NCI-H2107 (cell line): ENCODE measurements at regions not wholly inside any gene's neighbourhood (a gene's known extent, or its start where the extent isn't known, plus 50 kb on each side); places are given as distances from the start of the nearest gene placed in this dataset.

Experiments
- DNase-seq: peaks from one replicate; lab custom pipeline; 2025; lab: John Stamatoyannopoulos, UW

DNA sequence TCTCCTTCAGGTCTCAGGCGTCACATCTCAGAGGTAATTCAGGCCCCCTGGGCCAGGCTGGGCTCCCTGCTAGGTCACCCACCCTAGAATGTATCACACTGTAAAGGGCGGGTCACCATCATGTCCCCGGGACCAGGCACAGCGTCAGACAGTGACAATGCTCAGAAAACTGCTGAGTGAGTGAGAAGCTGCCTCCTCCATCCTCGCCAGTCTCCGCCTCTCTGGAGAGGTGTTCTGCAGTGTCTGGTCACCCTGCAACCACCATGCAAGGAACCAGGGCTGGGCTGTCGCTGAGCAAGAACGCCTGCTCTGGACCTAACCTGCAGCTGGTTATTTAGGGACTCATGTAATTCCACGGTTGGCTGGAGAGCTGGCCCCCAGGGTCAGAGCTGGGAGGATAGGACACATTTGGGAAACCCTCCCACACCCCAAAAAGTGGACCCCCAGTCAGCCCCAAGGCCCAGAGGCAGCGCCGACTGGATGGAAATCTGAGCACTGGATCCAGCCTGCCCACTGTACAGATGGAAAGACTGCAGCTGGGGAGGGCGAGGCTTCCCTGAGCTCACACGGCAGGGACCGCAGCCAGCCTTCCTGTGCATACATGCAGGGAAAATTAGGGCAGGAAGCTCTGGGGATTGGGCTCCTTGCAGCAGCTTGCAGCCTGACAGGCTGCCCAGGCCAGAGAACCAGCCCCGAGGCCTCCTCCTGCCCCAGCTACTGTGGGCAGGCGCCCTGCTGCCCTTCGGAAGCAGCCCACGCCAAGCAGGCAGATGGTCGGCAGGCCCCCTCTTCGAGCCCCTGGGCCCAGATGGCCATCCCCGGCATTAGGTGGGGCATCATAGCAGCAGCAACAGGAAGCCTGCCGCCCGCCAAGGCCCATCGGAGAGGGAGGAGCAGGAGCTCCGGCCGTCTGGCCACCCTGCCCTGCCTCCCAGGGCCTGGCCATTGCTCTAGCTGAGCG is 105.4 kb upstream of the ZMIZ1 start:
- no peak for DNase-seq

DNA sequence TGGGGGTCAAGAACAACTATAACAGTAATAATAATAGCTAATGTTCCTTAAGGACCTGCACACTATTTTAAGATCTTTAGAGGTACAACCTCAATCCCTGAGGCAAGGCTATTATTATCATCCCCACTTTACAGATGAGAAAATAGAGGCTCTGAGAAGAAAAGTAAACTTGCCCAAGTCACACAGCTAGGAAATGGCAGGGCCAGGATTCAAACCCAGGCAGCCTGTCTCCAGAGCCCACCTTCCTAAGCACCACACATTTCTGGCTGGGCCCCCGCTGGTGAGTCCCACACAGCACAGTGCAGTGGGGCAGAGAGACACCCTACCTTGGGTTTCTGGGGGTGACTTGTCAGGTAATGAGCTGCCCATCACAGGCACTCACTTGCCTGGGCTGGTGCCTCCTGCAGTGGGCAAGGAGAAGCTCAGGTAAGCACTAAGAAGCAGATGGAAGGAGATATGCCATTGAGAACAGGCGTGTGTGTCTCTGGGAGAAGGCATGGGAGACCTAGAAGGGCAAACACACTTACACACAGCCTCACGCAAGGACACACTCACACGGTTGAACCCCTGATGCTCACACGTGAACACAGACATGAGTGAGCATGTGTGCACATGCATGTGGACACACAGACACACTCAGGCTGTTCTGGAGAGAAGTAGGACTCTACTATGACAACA is 104.4 kb upstream of the ZMIZ1 start:
- DNase-seq: no peak

DNA sequence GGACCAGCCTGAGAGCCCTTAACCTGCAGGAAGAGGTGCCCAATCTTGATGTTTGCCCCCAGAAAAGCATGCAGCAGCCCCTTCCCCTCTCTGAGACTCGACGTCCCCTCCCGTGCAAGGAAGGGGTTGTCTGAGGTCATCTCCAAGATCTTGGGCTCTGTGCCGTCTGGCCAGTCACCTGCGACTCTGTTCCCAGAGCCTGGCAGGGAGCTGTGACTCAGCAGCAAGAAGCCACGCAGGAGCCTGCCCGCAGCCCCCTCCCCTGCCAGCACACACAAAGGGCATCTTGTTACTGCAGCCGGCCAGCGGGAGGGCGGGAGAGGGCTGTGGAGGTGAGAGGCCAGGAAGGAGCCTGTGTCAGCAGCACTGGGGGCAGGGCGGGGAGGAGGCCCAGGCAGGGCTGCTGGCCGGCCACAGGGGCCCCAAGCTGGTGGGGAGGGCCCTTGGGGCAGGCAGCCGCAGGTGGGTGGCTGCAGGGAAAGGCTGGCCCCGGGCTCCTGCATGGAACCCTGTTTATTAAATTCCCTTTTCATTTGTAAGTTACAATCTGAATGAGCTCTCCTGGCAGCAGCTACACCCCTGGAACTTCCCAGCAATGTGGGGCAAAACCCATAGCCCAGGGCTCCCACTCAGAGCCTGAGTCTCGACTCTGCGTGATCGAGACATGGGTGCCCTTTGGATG is 103.7 kb upstream of the ZMIZ1 start:
- DNase-seq: peak; percentile 11

DNA sequence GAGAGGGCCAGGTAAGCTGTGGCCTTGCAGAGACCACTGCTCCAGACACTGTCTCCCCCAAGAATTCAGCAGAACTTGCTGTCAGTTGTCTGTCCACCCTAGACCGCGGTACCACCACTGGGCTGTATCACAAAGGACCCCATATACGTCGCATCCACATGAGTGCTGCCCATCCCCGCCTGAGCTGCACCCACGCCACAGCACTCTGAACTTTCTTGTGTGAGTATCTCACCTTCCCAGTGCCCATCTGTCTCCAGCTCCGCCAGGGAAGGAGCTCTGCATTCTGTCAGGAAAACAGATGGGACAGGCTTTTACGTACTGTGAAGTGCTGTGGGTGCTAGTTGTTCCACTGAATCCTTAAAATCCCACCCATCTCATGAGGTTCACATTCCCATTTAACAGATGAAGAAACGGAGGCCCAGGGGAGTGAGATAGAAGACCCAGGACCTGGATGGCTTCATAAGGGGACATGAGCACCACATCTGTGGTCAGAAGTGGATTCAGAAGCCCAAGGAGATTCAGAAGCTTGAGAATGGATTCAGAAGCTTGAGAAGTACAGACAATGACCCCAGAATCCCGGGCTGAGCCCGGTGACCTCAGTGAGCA is 102.5 kb upstream of the ZMIZ1 start:
- no peak for DNase-seq

DNA sequence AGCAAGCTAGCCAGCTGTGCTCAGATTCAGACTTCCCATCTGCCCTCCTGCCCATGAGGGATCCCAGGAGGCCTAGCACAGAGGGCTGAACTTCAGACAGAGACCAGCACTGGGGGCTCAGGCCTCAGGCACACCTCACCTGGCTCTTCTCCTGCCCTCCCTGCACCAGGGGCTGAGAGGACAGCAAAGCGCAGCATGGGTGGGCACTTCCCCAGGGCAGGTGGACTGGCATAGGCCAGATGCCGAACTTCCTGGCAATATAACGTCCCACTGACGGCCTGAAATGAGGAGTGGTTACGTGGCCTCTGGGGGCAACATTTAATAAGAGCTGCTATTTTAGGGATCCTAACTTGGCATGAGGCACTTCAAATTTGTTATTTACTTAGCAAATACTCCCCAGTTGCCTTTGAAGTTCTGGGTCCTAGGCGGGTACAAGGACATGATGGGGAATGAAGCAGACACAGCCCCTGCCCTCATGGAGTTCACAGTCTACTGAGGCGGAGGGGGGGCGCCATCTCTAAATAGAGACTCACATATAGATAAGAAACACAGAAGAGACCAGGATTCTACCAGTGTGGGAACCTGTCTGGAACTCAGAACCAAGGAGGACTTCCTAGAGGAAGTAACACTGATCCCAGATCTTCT is 101.8 kb upstream of the ZMIZ1 start:
- DNase-seq: no peak

DNA sequence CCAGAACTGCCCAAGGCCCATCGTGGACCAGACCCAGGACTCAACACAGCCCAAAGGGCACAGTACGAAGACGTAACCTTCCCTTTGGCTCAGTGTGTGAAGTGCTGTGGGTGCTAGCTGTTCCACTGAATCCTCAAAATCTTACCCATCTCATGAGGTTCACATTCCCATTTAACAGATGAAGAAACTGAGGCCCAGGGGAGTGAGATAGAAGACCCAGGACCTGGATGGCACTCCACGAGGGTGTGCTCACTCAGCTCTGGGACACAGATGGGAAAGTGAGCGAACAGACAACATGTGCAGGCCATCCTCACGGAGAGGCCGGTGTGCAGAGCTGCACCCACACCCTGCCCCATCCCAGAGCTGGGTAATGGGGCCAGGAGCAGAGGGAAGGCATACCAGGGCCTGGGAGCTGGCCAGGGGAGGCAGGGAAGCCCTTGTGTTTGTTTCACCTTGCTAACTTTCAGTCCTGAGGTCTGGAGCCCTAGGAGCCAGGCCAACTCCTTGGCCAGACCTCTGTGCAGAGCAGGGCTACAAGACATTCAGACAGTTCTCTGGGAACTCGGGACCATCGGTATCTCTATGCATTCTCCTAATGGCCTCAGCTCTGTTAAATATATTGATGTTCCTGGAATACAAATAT is 100.3 kb upstream of the ZMIZ1 start:
- no peak for DNase-seq

DNA sequence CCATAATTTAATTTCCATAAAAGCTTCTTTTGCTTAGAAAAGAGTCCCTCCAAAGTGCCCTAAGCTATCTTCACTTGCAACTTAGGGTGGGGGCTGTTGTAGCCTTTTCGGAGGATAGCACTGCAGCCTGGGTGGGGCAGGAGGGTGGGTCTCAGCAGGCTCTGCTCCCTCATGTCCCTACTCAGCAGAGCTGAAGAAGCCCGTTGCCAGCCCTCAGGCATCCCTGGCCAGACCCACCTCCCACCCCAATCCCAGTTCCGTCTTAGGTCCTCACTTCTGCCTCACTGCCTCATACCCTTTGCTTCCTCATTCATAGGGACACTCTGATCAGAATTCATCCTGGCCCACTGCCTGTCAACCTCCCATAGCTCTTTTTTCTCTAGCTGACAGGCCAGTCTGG is 99.8 kb upstream of the ZMIZ1 start:
- DNase-seq: no peak

DNA sequence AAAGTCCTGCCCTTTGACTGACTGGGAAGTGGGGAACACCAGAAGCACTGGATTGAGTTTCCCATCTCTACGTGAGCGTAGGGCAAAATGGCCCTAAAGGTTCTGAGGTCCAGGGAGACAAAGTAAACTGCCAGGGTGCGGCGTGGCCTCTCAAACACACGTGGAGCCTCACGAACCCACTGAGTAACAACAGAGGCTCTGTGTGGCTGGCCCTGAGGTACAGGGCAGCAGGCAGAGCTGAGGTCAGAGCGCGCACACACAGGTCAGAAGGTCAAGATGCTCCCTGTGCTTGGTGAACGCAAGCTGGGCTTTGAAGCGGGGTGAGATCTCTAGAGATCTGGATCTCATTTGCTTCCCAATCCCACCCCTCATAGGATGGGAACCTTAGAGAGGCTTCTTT is 99.0 kb upstream of the ZMIZ1 start:
- no peak for DNase-seq

DNA sequence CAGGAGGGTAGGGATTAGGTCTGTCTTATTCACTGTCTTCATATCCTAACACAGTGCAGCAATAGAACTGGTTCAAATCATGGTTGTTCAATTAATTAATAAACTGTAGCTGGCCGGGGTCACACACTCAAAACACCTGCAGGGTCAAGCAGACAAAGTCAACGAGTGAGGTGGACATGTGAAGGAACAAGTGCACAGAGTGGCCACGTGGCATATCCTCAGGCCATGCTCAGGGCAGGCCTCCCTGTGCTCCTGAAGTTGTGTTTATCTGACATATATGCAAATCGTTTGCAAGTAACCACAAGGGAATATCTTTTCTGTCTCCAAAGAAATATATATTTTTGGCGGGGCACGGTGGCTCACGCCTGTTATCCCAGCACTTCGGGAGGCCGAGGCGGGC is 98.5 kb upstream of the ZMIZ1 start:
- no peak for DNase-seq

DNA sequence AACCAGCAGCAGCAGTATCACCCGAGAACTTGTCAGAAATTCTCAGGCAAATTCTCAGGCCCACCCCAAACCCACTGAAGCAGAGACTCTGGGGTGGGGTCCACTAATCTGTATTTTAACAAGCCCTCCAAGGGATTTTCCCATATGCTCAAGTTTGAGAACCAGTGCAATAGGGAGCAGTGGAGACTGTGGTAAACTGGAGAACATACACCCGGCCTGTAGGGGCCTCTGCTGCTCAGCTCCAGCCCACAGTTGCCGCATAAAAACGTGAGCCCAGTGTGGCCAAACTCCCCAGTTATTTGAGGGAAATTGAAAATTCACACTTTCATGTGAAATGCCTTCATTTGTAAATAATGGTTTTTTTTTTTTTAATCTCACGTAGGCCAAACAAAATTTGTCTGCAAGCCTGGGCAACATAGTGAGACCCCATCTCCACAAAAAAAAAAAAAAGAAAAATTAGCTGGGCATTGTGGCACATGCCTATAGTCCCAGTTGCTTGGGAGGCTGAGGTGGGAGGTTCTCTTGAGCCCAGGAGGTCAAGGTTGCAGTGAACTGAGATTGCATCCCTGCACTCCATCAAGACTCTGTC is 97.6 kb upstream of the ZMIZ1 start:
- no peak for DNase-seq

DNA sequence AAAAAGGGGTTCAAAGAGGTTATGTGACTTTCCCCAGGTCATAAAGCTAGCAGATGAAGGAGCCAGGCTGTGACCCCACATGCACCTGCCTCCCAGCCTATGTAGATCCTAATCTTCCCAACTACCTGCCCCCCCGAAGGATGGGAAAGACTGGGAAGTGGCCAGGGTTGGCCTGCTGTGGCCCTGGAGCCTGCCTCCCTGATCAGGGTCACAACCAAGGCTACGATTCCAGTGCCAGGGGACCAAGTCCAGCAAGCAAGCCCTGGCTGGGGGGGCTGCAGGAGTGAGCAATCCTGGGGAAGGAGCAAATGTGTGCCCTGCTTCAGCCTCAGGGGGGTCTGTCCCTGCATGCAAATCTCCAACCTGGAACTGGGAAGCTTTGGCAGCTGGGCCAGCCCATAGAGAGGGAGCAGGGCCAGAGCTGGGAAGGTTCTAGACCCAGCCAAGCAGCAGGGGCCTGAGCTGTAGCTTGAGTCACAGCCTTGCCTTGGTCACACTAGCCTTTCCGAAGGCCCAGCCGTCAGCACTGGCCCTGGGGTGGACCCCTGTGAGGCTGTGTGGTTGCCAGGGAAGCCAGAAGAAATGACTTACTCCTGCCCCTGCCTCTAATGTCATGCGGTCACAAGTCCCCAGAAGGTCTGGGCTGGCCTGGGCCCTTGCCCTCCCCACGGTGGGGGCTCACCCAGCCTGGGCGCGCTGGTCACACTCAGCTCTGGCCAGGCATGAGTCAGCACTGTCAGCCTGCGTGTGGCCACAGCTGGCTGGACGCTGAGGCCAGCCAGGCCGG is 96.4 kb upstream of the ZMIZ1 start:
- no peak for DNase-seq

DNA sequence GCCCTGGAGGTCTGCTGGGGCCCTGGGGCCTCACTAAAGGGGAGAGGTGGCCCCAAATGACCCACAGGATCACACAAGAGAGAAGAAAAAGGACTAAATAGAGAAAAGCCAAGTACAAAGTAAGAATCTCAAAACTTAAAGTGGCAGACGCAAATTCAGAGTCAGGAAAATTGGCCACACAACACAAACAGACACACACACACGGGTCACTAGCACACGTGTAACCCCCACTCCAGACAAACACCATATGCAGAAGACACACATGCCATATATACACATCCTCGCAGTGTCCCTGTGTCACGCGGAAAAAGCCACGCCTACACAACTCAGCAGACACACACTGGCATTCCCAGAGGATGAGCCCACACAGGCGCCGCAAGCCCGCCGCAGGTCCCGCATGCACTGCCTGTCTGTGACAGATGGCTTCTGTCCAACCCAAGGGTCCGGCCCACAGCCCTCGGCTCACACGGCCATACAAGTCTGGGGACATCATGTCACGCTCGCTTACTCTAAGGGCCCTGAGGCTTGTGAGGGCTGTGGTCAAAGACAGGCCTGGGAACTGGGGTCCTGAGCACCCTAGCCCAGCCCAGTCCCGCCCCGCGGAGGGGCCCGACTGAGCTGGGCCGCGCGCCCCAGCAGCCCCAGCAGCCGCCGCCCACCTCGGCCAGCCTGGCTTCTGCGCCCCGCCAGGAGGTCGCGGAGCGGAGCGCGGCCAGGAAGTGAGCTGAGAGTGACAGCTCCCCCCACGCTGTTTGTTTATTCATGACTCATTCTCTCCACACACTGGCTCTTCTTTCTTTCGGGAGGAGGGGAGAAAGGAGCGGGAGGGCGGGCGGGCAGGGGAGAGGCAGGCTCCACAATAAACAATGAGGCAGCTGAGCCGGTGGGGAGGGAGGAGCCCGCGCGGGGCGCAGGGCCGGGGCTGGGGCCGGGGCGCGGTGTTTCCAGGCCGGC is 95.5 kb upstream of the ZMIZ1 start:
- peak; percentile 78 for DNase-seq

DNA sequence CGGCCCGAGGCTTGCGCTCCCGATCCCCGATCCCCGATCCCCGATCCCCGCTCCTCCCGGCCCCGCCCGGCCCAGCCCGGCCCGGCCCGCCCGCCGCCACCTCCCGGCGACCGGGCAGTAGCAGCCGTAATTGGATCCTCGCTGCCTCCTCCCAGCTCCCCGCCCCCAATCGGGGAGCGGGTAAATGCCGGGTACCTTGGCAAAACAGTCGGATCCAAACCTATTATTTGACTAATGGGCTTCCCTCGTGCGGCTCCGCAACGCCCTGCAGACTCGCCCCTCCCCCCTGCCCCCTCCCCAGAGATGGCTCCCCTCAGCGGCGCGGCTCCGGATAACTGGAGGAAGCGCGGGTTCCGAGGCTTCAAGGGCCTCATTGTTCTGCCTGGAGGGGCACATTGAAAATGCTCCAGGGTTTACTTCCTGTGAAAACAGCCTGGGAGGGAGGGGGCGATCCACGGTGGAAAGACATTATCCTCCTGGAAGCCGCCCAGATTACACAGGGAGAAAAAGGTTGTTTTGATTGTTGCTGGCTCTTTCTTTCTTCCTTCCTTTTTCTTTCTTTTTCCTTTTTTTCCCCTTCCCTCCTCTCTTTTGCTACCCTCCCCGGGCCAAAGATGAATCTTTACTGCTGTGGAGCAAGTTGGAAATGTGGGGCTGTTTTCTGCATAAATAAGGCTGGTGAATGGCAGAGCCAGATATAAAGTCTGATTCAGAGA is 94.7 kb upstream of the ZMIZ1 start:
- peak; percentile 89 for DNase-seq

DNA sequence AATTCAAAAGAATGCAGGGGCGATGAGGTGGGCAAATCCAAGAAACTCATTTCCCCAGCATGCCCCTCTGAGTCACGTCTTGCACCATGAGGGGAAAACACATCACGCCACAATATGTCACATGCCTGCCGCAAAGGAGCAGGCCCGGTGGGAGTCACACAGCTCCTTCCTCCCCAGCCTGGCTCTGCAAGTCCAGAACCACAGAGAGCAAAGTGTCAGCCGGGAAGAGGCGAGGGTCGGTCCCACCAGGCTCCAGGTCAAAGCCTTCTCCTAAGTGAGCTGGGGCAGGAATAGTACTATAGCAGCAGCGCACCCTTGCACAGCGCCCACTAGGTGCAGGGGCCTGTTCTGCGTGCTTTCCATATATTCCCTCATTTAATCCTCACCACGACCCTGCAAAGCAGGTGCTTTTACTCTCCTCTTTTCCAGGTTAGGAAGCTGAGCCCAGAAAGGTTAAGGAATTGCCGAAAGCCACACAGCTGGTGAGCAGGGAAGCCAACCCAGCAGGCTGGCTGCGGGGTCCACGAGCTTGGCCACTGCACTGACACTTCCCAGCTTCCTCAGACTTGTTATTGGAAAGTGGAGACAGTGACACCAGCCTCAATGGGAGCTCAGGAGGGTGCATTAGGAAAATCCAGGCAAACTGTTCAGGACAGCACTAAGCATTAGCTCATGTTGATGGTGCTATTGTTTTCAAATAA is 94.0 kb upstream of the ZMIZ1 start:
- no peak for DNase-seq

DNA sequence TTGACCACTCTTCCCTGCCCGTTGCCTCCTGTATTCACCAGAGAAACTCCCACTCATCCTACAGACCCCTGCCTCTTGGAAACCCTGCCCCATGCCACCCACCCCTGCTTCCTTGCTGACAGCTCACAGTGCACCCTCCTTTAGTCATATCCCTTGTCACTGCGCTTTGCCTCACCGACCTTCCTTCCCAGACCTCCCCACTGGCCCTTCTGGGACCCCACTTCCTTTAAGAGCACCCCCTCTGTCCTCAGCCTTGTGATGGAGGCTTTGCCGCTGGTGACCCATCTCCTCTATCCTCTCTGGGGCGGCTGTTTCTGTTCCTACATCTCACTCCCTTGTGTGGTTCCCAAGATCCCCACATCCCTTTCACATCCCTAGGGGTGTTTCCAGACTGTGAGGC is 92.8 kb upstream of the ZMIZ1 start:
- no peak for DNase-seq

DNA sequence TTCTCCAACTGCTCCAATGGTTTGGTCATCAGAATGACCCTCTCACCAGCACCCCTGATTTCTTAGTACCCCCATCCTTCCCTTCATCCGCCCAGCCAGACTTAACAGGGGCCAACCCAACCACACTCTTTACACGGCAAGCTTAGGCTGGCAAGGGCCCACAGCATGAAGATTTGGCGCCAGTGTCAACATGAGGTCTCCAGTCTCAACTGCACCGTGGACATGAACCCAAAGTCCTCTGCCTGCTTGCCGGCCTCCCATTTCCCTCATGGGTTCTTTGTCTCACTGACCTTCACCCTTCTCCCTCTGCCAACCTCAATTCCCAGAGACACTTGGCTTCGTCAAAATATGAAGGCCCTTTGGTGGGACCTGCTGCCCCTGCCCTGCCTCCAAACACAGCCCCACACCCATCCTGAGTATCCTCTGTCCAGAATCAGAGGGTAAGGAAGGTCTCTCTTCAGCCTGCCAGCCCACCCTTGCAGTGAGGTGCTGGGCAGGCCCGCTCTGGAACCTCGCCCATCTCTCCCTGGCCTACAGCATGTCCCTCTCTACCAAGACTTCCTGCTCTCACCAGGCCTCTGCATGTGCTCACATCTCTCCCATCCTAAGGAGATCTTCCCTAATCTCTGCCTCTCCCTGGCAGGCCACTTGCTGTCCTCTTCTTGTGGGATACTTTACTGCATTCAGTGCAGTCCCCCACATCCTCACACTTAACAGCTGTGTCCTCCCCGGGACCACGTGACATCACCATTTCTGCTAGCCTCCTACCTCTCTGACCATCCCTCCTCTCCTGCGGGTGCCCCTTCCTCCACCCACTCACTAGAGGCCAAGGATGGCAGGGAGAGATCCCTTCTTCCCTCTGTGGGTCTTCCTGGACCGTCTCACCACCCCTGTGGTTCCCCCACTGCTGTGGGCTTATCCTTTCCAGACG is 91.7 kb upstream of the ZMIZ1 start:
- DNase-seq: no peak

DNA sequence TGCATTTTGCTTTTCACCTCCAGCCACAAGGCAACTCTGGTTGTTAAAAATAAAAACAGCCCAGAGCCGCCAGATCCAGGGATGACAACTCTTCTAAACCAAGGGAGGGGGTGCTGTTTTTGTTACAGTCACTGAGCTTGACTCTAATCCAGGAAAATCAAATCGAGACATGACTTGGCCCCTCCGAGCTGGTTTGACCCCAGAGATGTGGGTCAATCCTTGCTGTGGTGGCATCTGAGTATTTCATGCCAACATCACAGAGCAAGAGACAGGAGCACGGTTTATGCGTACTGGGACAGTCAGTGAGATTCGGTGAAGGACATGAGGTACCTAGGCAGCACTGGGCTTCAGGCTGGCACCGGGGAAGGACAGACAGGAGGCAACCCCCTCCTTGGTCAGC is 88.8 kb upstream of the ZMIZ1 start:
- DNase-seq: no peak
